A549 (cell line): ENCODE measurements at regions not wholly inside any gene's neighbourhood (a gene's known extent, or its start where the extent isn't known, plus 50 kb on each side); places are given as distances from the start of the nearest gene placed in this dataset.

Source experiments
- ATAC-seq, 2 experiments: fragments of 200-7000 bp in 1 of 2; fragments of >200 bp in 1 of 2; cut with Nextera tagmentation in 1 of 2; cut with Tn5 transposase in 1 of 2; 3 replicates each; pipeline versions ENCODE4 v1.8.0 to v1.9.1; 2018 to 2020; ENCODE audit warnings: mild to moderate bottlenecking in 1 of 2, moderate library complexity in 1 of 2
- CTCF ChIA-PET: fragments of 300-600 bp; sonication (Branson Sonifier 250); formaldehyde crosslinking; extraction: SDS; loops from one replicate; lab custom pipeline; 2021; ENCODE audit warnings: antibody characterized with exemption, inconsistent platforms; lab: Yijun Ruan, JAX
- POLR2A ChIA-PET: fragments of 350-600 bp; formaldehyde crosslinking; extraction: SDS; loops from one replicate; lab custom pipeline; 2021; ENCODE audit warnings: antibody characterized with exemption, inconsistent platforms; lab: Yijun Ruan, JAX
- DNase-seq, 2 experiments: peaks; one replicate each; pipeline versions ENCODE4 v3.0.0 to v3.0.0-alpha.2; 2011 to 2016; ENCODE audit warnings: low read depth in 1 of 2, low spot score in 1 of 2
- FAIRE-seq: peaks from 2 replicates; lab custom pipeline; 2011; peaks lifted over from hg19 to GRCh38; lab: Jason Lieb, UNC
- H3K27ac ChIP-seq, 2 experiments: fragments of >200 bp; sonication (Bioruptor Twin); formaldehyde crosslinking; 3 replicates each; pipeline ENCODE4 v1.5.1; 2016 to 2017
- H3K4me1 ChIP-seq: fragments of >200 bp; sonication (Bioruptor Twin); formaldehyde crosslinking; 3 replicates; pipeline ENCODE4 v1.6.1; 2016
- H3K4me2 ChIP-seq: fragments of >200 bp; sonication (Bioruptor Twin); formaldehyde crosslinking; 3 replicates; pipeline ENCODE4 v1.6.1; 2016
- H3K4me3 ChIP-seq: fragments of >200 bp; sonication (Bioruptor Twin); formaldehyde crosslinking; 3 replicates; pipeline ENCODE4 v1.5.1; 2016
- H3K9me3 ChIP-seq: fragments of >200 bp; sonication (Bioruptor Twin); formaldehyde crosslinking; 3 replicates; pipeline ENCODE4 v1.6.1; 2016
- ATOH8 ChIP-seq: fragments of 250-450 bp; sonication (Bioruptor Pico); IDR thresholded peaks from 2 replicates; pipeline ENCODE4 v1.5.0; 2020; ENCODE audit warnings: low read depth, mild to moderate bottlenecking, moderate library complexity
- BHLHE40 ChIP-seq: IDR thresholded peaks from 2 replicates; pipeline ENCODE4 v1.6.1; 2012; ENCODE audit warnings: low read depth, low read length, inconsistent platforms
- CBX8 ChIP-seq: fragments of 200-600 bp; sonication (generic); IDR thresholded peaks from 2 replicates; pipeline ENCODE4 v1.6.1; 2016
- EP300 ChIP-seq, 2 experiments: fragments of >200 bp; sonication (Bioruptor Twin); formaldehyde crosslinking; IDR thresholded peaks; 2 replicates in 1 of 2; 3 replicates in 1 of 2; pipeline ENCODE4 v1.6.1; 2016 to 2017
- ESRRA ChIP-seq: fragments of 150-350 bp; IDR thresholded peaks from 2 replicates; pipeline ENCODE4 v1.6.1; 2014; ENCODE audit warnings: mild to moderate bottlenecking, low read length, borderline replicate concordance
- FOSL2 ChIP-seq, 2 experiments: fragments of 450-650 bp in 1 of 2; fragments of >200 bp in 1 of 2; sonication (Bioruptor Twin) in 1 of 2; formaldehyde crosslinking; IDR thresholded peaks; 2 replicates each; pipeline versions ENCODE4 v1.5.0 to v1.6.1; 2016 to 2020; ENCODE audit warnings: mild to moderate bottlenecking in 1 of 2, moderate library complexity in 1 of 2
- HDAC2 ChIP-seq: fragments of 200-600 bp; sonication (generic); IDR thresholded peaks from 2 replicates; pipeline ENCODE4 v1.6.1; 2016
- HOXB13 ChIP-seq: fragments of 250-450 bp; sonication (Bioruptor Pico); IDR thresholded peaks from 2 replicates; pipeline ENCODE4 v1.5.0; 2020; ENCODE audit warnings: low read depth, mild to moderate bottlenecking, moderate library complexity
- JUN ChIP-seq, 2 experiments: fragments of >200 bp; sonication (Bioruptor Twin); formaldehyde crosslinking; IDR thresholded peaks; 2 replicates in 1 of 2; 3 replicates in 1 of 2; pipeline ENCODE4 v1.6.1; 2016 to 2017
- MAFK ChIP-seq: fragments of 450-650 bp; IDR thresholded peaks from 2 replicates; pipeline ENCODE4 v1.6.1; 2014; ENCODE audit not compliant: partially characterized antibody
- NPAS2 ChIP-seq: fragments of 250-450 bp; sonication (Bioruptor Pico); IDR thresholded peaks from 2 replicates; pipeline ENCODE4 v1.8.0; 2022; ENCODE audit warnings: mild to moderate bottlenecking, moderate library complexity, borderline replicate concordance
- RAD21 ChIP-seq, 2 experiments: fragments of >200 bp in 1 of 2; sonication (Bioruptor Twin) in 1 of 2; formaldehyde crosslinking in 1 of 2; IDR thresholded peaks in 1 of 2; conservative IDR thresholded peaks in 1 of 2; 2 replicates in 1 of 2; 3 replicates in 1 of 2; pipeline ENCODE4 v1.6.1; 2012 to 2018; ENCODE audit warnings: inconsistent platforms in 1 of 2
- RCOR1 ChIP-seq: fragments of 150-350 bp; IDR thresholded peaks from 2 replicates; pipeline ENCODE4 v1.6.1; 2014; ENCODE audit warnings: antibody characterized with exemption, low read length, low read depth
- RFX5 ChIP-seq: fragments of 450-650 bp; IDR thresholded peaks from 2 replicates; pipeline ENCODE4 v1.7.1; 2014; ENCODE audit warnings: antibody characterized with exemption, mild to moderate bottlenecking, moderate library complexity
- TFCP2L1 ChIP-seq: fragments of 250-450 bp; sonication (Bioruptor Pico); IDR thresholded peaks from 2 replicates; pipeline ENCODE4 v1.5.0; 2021; ENCODE audit warnings: mild to moderate bottlenecking
- TP53 ChIP-seq: fragments of 250-450 bp; sonication (Bioruptor Pico); IDR thresholded peaks from 2 replicates; pipeline ENCODE4 v1.5.0; 2021; ENCODE audit warnings: mild to moderate bottlenecking, moderate library complexity
- USF2 ChIP-seq: fragments of 450-650 bp; IDR thresholded peaks from 2 replicates; pipeline ENCODE4 v1.6.1; 2014; ENCODE audit warnings: antibody characterized with exemption
- ZFP36 ChIP-seq: fragments of 450-650 bp; IDR thresholded peaks from 2 replicates; pipeline ENCODE4 v1.6.1; 2014; ENCODE audit warnings: borderline replicate concordance; ENCODE audit not compliant: partially characterized antibody
- WGBS: methylation state at CpG from one replicate; pipeline ENCODE4 v1.1.6; 2017; ENCODE audit errors: missing lambda C conversion rate; 5-methylcytosine and 5-hydroxymethylcytosine counted together
- TF ChIP-seq, protein P1 (sequence below): fragments of >200 bp; sonication (Bioruptor Twin); formaldehyde crosslinking; IDR thresholded peaks from 3 replicates; pipeline ENCODE4 v1.6.1; 2016

DNA sequence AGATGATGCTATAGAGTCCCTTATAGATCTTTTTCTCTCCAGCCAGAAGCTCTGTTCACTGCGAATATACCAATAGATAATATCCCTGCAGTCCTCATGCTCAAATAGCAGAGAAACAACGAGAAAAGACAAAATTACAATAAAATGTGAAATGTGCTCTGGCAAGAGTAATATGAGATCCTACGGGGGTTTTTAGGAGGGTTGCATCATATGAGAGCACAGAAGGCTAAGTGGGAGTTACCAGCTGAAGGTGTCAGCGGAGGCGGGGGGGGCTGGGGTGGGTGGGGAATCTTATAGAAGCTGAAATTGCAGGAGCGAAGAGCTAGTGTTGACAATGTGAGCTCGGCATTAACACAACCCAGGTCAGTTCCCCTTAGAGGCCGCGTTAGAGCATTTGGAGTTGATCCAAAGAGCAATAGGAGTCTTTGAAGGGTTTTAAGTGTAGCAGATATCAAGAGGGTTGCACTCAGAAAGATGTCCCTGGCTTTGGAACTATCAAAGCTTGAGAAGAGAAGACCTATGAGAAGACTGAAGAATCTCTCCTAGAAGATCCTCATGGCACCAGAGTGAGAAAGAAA is 109.7 kb downstream of the BASP1 start:
- no peak overlapping the region for H3K4me3 ChIP-seq
- WGBS: 51% methylated on average over 9 of the region's 9 CpGs
- CTCF ChIA-PET: no interaction called here
- peak overlapping the region; percentile 32 for H3K4me2 ChIP-seq
- no peaks in the 10 kb centered on the region for H3K9me3 ChIP-seq
- H3K4me1 ChIP-seq: peaks cover 18% of the 10 kb centered on the region
- FAIRE-seq (no peak), DNase-seq (no peak), ATAC-seq (no peak)
- H3K27ac ChIP-seq: peak overlapping the region in 1 of 2 experiments; percentile 28; a peak in 2 of 6 replicates
- POLR2A ChIA-PET: no interaction called here
- no peak for TF ChIP-seq MAFK

DNA sequence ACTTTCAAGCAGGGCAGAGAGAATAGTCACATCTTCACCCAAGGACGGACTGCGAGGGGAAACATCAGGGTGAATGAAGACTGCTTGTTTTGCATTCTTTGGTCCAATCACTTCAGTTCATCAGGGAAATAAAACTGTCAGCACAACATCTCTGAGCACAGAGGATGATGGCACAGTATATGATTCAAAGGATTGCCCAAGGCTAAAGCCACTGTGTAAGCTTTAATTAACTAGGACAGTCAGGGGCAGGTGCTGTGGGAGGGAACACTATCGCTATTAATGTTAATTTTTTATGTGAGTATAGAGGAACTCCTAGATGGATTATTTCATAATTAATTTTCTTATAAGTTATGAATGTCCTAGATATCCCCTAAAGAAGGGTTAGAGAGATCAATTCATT is 112.1 kb downstream of the BASP1 start:
- Histone ChIP-seq H3K27ac (no peak overlapping the region), H3K4me2 (no peak overlapping the region), H3K4me3 (no peak overlapping the region), H3K9me3 (no peaks in the 10 kb centered on the region), H3K4me1 (peaks cover 18% of the 10 kb centered on the region)
- ATAC-seq (no peak), FAIRE-seq (no peak), DNase-seq (no peak)
- TF ChIP-seq NPAS2: no peak
- no peak for TF ChIP-seq EP300 (IDR thresholded peaks at IDR 0.05)
- no peak for TF ChIP-seq TP53 (CRISPR knock-in tag)
- TF ChIP-seq BHLHE40: no peak
- TF ChIP-seq USF2: no peak
- no peak for TF ChIP-seq RCOR1
- no peak for TF ChIP-seq CBX8
- TF ChIP-seq, protein P1, sequence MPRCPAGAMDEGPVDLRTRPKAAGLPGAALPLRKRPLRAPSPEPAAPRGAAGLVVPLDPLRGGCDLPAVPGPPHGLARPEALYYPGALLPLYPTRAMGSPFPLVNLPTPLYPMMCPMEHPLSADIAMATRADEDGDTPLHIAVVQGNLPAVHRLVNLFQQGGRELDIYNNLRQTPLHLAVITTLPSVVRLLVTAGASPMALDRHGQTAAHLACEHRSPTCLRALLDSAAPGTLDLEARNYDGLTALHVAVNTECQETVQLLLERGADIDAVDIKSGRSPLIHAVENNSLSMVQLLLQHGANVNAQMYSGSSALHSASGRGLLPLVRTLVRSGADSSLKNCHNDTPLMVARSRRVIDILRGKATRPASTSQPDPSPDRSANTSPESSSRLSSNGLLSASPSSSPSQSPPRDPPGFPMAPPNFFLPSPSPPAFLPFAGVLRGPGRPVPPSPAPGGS: no peak
- no peak for TF ChIP-seq RFX5
- no peak for TF ChIP-seq MAFK
- TF ChIP-seq ESRRA: no peak
- no peak for TF ChIP-seq HDAC2
- WGBS: 97% methylated on average over 3 of the region's 3 CpGs
- CTCF ChIA-PET: no interaction called here
- POLR2A ChIA-PET: no interaction called here

DNA sequence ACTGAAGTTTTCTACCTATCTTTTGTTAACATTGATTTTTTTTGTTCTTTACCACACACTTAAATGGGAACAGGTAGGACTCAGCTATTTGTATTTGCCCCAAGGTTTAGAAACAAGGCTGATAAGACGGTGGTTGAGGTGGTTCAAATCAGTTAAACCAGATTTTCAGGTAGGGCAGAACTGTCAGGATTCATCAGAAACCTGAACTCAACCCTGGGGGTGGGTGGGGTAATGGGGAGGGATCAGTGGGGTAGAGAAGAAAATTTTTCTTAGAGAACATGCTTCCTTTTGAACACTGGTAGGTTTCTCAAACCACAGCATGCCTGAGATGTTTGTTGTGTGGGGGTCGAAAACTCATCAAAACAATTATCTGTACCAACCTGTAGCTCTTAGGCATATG is 113.0 kb downstream of the BASP1 start:
- ChIA-PET POLR2A (no interaction called here), CTCF (no interaction called here)
- FAIRE-seq (no peak), DNase-seq (no peak), ATAC-seq (no peak)
- H3K4me1 ChIP-seq: peaks cover 16% of the 10 kb centered on the region
- H3K4me3 ChIP-seq: no peak overlapping the region
- no peak overlapping the region for H3K27ac ChIP-seq
- no peaks in the 10 kb centered on the region for H3K9me3 ChIP-seq
- 93% methylated on average over 2 of the region's 2 CpGs for WGBS
- TF ChIP-seq RFX5 (no peak), HOXB13 (CRISPR knock-in tag) (no peak), ZFP36 (no peak), FOSL2 (IDR thresholded peaks at IDR 0.05) (no peak), FOSL2 (CRISPR knock-in tag; IDR thresholded peaks at IDR 0.05) (no peak), MAFK (no peak), RAD21 (conservative IDR thresholded peaks at IDR 0.05 in 1 of 2, IDR thresholded peaks at IDR 0.05 in 1 of 2) (no peak), TFCP2L1 (CRISPR knock-in tag) (no peak), ATOH8 (no peak), JUN (IDR thresholded peaks at IDR 0.05) (no peak)
- TF ChIP-seq, all 56 proteins: peak for 0
- no peak overlapping the region for H3K4me2 ChIP-seq
